ENCODE measurements at regions not wholly inside any gene's neighbourhood (a gene's known extent, or its start where the extent isn't known, plus 50 kb on each side); places are given as distances from the start of the nearest gene placed in this dataset.
A peak's percentile ranks its signal among the peaks of the same experiment; 100 is the strongest.

DNA sequence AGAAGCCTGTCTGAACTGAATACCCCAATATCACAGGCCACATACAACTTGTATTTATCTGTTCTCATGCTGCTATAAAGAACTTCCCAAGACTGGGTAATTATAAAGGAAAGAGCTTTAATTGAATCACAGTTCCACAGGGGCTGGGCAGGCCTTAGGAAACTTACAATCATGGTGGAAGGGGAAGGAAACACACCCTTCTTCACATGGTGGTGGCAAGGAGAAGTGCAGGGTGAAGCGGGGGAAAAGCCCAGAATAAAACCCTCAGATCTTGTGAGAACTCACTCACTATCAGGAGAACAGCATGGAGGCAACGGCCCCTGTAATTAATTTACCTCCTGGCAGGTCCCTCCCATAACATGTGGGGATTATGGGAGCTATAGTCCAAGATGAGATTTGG is 50.3 kb upstream of the FNDC1 start:
- DNase-seq (ENCODE audit: low spot score), result peak; percentile 7

DNA sequence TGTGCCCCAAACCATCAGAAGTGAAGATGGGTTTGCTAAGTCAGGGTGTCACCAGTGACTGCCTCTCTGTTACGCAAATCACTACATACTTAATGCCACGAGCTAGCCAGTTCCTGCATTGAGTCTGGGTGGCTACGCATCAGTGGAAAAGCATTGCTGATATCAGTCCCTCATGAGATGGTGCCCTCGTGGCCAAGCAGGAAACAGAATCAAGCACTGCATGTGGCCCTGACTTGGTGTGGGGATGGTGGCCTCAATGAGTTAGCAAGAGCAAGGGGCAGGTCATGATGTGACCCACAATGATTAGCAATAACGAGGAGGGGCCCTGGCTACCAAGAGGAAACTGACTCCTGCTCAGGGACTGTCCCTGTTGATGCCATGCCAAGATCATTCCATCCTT is 51.6 kb upstream of the FNDC1 start:
- DNase-seq (ENCODE audit: low spot score), result no peak

DNA sequence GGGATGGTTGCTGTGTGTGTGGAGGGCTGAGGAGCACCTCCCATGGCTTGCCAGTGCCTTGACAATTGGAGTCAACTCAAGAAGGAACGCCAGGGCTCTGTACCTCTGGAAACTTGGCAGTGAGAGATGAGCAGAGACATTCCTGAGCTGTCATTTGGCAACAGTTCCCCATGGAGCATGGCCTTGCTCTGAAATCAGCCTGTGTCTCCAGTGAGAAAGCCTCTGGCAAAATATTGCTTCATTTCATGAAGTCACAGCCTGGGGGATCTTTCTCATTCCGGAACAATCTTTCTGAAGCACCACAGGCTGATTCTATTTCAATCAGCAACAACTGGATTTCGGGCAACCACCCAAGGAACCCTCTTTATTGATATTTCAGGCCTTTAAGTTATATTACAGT is 52.2 kb upstream of the FNDC1 start:
- no peak for DNase-seq (ENCODE audit: low spot score)

DNA sequence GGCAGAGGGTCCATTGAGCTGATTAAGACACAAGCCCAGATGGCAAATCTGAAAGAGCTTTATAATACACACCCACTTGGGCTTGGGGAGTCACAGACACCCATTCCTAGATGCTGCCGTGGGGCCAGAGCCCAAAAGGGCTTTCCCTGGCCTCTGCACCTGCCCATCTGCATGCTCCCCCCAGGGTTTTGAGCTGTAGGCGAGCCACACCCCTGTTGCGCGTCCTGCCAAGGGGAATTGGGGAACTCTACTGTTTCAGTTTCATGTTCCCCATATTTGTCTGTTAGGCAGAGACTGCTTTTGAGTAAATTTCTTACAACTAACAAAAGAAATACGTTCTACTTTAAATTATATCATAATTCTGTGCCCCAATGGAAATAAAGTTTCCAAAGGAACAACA is 52.9 kb upstream of the FNDC1 start:
- DNase-seq (ENCODE audit: low spot score), result no peak

DNA sequence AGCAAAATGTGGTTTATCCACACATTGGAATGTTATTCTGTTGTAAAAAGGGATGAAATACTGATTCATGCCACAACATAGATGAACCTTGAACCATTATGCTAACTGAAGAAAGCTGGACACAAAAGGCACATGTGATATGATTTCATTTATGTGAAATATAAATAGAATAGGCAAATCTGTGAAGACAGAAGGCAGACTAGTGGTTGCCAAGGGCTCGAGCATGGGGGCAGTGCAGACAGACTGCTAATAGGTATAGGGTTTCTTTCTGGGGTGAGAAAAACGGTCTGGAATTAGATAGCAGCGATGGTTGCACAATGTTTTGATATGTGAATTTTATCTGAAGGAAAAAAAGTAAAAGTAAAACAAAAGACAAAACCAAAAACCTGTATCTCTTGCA is 54.6 kb upstream of the FNDC1 start:
- DNase-seq (ENCODE audit: low spot score), result no peak

DNA sequence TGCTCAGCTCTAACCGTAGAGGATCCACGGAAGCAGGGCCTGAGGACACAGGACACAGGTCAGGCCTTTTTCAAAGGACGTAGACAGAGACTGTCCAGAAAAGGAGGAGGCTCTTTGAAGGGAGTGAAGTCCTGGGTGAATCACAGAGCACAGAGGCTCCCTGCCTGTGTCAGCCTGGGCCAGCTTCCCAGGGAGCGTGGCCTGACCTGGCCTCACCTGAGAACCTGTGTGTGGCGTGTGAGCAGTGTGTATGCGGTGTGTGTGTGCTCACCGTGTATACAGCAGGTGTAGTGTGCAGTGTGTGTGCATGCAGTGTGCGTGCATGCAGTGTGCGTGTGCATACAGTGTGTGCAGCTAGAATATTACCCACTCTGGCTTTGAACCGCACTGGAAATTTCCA is 56.0 kb upstream of the FNDC1 start:
- no peak for DNase-seq (ENCODE audit: low spot score)

DNA sequence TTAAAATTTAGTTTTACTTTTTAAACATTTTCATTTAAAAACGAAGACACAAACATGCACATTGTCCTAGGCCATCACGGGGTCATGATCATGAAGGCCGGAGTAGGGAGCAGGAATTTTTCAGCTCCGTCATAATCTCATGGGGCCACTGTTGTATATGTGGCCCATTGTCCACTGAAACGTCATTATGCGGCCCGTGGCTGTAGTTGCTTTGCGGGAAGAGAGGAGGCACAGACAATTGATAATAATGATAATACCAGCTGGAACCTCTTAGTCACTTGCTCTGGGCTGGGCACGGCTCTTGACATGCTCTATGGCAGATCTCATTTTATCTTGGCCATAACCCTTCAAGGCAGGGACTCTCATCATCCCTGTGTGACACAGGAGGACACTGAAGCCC is 56.5 kb upstream of the FNDC1 start:
- no peak for DNase-seq (ENCODE audit: low spot score)

DNA sequence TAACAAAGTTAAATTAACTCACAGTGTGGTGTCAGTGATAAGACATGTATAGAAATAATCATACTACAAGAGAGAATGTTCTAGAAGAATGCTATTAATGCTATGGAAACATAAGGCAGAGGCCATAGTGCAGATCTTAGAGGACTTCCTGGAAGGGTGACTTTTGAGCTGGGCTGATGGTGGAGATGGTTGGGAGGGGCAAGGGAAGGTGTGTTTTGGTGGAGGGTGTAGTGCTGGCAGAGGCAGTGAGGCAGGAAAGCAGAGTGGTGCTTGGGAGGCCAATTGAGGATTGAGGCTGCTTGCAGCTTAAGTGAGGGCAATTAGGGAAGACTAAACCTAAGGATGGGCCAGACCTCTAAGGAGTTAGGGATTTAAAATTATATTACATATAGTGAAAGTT is 58.5 kb upstream of the FNDC1 start:
- DNase-seq (ENCODE audit: low spot score), result no peak

DNA sequence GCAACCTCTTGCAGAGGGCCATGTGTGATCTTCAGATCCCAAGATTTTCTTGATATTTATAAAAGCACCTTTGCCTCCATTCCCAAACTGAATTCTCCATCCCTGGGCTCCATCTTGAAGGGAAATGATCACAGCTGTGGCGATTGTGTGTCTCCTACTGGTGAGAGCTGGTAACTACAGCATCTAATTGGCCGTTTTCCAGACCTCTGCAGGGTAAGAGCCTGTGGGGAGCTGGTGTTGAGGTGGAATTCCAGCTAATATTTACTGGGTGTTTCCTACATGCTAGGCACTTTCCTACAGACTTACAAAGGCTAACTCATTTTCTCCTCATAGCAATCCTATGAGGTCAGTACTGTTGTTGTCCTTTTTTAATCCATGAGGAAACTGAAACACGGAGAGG is 59.2 kb upstream of the FNDC1 start:
- peak; percentile 41 for DNase-seq (ENCODE audit: low spot score)

DNA sequence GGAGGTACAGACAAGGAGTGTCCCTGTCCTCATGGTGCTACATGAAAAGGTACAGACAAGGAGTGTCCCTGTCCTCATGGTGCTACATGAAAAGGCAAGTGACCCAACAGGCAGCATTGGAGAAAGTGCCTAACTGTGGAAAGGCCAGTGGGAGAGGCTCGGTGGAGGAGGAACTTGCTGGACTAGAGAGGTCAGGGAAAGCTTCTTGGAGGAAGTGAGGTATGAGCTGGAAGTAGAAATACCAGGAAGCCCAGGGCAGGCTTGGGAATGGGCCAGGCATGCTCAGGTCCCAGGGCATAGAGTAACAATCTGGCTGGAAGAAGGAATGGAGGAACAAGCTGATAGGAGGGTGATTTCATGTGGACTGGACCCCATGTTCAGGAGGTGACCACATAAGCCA is 59.8 kb upstream of the FNDC1 start:
- no peak for DNase-seq (ENCODE audit: low spot score)

DNA sequence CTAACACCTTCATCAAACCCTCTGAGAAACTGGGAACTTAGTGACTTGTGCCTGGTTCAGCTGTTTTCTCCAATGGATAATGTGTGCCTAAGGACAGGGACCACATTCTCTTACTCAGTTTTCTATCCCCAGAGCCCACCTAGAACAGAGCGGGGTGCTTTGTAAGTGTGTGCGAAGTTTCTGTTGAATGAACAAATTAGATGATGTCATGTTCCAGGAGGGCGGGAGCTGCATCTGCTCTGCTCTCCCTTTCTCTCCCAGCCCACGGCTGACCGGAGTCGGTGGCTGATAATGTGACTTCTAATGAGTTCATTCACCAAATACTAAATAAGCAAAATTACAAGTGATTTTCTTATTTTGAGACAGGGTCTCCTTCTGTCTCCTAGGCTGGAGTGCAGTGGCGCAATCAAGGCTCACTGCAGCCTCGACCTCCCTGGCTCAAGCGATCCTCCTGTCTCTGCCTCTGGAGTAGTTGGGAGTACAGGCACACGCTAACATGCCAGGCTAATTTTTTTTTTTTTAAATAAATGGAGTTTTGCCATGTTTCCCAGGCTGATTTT is 60.7 kb upstream of the FNDC1 start:
- DNase-seq (ENCODE audit: low spot score), result no peak

DNA sequence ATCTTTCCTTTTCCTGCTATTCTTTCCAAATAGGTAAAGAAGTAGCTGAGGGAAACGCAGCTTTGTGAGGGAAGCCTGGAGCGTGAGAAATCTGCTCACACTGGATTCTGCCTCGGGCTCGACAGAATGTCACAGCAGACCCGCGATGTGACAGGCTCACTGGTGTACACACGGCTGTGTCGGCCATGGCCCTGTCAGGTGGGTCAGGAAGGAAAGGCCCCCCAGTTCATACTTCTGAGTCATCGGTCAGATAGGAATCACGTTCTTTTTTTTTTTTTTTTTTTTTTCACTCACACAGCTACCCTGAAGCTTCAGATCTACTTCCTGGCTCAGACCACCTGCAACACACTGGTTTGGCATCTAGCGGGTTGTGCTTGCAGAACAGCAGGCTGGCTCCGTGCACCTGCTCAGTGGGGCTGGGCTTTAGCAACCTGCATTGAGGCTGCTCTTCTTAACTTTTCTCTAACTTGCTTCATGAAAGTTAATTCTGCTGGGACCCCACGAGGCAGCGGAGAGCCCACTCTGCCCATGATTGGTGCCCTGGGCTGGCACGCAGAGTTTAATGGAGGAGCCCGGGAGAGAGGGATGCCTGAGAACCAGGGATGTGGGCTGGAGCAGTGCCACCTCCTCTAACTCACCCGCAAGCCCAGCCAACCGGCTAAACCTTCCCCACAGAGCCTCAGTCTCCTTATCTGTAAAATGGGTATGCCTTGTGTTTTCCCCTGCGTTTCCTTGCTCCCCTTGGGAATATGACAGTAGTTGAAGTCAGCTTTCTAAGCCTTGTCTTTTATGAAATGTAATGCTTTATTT is 61.5 kb upstream of the FNDC1 start:
- DNase-seq (ENCODE audit: low spot score), result no peak

DNA sequence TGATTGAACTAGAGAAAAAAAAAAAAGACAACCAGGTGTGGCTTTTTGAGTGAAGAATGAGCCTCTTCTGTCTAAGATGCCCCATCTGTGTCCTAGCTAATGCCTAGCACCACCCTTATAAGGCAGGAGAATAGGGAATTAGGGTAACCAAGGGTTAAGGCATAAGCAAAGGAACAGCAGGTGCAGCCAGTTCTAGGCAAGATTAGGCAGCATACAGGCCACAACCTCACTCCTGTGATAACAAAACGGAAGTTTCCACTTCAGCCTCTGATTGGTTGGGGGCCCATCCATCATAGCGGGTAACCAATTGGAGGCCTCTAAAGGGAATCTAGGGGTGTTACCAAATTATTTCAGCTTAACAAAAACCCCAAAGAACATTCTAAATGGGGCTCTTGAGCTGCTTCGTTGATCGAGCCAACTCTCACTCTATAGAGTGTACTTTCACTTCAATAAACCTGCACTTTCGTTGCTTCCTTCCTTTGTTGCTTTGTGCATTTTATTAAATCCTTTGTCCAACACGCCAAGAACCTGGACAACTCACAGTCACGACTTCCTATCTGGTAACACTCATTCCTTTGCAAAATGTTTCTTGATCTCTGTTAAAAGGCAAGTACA is 61.9 kb upstream of the TAGAP start:
- DNase-seq (ENCODE audit: low spot score), result peak; percentile 39

DNA sequence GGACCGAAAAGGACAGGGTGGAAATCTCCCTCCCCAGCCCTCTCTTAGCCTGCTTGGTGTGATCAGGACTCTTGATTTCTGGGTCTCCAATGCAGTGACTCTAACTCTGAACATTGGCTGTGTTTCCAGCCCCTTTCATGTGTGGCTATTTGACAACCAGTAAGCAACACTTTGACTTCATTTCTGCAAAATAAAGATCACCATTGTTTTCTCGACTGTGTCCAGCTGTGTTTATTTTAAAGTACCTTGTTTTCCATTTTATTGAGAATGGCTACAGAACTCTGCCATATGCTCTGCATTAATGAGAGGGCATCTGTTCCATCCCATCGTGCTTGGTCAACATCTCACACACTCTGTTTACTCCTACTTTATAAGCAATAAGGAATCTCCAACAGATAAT is 60.9 kb upstream of the TAGAP start:
- DNase-seq (ENCODE audit: low spot score), result no peak

DNA sequence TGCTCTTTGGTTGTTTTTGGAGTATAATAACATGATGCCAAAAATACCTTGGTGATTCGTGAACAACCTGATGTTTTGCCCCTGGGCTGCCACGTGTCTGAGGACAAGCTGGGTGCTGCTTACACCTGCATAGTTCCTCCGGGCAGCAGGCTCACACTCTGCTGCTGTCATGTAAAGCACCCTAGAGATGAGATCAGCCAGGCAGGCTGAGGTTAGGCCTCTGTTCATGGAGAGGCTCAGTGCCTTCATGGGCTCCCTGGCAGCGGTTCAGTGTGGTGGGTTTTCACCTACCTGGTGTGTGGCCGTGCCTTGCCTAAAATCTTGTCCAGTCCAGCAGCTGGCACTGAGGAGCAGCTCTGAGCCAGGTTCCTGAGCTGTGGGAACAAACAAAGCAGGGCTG is 60.1 kb upstream of the TAGAP start:
- no peak for DNase-seq (ENCODE audit: low spot score)

DNA sequence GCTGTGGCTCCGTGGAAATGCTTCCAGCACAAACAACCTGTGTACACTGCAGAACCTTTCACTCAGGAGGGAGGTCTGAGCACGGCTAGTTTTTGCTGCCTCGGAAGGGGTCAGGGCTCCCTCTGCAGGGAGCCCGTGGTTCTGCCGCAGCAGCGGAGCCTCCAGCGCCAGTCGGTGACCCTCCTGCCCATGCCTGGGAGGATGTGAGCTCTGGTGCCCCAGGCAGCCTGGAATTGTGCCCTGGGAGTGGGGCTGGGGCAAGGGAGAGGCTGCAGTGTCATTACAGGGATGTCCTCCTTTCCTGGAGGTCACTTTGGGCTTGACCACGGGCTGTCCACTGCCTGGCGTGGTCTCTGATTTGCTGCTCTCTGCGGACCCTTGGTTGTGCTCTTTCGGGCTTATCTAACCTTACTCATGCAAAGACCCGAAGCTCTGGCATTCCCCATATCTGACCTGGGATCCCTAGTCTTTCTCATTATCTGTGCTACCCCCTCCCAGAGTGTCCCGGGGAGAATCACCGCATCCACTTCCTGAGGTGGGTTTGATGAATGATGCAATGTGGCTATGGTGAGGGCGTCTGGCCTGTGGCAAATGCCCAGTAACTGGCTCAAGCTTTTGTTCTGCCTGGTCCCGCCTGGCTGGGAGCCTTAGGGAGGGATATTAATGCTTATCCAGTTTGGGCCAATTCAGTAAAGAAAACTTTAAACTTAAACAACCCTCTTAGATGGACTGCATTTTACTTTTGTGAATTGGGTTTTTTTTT is 59.6 kb upstream of the TAGAP start:
- peak; percentile 65 for DNase-seq (ENCODE audit: low spot score)

DNA sequence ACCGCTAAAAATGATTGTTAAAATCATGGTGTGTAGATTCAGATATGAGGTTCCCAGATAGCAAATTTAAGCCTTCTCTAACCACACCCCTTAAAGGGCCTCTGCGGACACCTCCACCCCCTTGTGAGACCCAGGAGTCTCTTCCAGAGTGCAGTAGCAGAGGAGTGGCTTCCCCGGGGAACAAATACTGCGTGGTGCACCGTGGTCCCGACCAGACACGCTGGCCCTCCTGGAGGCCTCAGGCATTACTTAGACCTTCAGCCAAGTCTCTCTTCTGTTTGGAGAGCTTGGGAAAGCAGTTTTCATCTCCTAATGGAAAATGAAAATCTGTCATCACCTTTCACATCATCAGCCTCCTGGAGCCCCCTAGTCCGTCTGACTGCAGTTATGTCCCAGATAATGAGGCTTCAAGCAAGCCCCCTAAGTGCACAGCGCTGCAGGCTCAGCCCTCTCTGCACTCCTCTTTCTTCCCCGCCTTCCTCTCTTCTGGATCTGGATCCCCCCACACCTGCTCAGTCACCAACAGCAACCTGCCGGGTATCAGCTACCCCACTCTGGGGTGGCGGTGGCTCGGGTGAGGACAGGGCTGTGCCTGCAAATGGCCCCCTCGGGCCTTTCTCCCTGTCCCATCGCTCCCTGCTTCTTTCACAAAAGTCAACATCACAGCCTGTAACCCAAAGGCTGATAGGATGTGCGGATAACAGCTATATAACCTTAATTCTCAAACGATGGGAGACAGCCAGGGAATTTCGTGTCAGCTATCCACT is 58.8 kb upstream of the TAGAP start:
- DNase-seq (ENCODE audit: low spot score), result no peak

DNA sequence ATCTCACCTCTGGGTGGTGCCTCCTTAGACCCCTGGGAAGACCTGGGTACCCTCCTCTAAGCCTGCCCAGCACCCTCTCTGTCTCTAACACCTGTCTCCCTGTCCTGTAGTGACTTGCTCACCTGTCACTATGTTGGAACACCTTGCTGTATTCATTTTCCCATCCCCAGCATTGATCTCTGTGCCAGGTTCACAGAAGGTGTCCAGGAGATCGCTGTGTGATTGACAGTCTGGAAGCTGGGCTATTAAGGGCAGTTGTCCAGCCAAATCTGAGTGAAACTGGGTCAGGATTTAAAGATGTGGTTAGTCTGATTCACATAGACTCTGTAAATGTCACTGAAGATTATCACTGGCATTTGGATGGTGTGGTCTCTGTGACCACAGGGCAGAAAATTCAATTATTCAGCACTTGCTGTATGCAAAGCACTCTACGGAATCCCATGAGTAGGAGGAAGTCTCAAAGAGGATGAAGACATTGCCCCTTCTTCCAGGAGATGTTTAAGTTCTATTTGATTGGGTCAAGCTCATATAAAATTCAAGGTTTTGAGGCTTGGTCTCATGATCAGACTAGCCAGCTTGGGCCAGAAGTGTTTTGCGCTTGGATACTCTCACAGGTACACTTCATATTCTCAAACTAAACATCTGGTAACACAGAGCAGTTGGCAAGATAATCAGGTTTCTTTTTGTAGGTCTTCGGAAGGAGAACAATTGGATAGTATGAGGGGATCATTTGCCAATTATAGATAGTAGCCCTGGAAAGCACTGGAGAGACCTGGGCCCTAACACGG is 57.8 kb upstream of the TAGAP start:
- DNase-seq (ENCODE audit: low spot score), result no peak

DNA sequence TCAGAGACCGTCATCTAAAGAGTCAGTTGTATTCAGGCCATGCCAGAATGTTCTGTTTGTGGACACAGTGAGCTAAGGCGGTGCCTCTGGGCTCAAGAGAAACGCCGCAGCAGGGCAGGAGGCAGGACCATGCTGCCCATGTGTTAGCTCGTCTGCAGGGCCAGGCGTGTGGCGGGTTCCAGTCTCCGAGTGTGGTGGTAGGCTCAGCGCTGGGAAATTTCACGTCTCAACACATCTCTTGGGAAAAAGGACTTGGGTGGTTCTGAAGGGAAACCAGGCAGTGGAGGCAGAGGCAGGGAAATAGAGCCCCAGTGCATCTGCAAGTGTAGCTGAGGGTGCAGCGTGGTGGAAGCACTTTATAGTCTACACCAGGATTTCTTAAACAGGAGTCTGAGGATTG is 56.9 kb upstream of the TAGAP start:
- no peak for DNase-seq (ENCODE audit: low spot score)

DNA sequence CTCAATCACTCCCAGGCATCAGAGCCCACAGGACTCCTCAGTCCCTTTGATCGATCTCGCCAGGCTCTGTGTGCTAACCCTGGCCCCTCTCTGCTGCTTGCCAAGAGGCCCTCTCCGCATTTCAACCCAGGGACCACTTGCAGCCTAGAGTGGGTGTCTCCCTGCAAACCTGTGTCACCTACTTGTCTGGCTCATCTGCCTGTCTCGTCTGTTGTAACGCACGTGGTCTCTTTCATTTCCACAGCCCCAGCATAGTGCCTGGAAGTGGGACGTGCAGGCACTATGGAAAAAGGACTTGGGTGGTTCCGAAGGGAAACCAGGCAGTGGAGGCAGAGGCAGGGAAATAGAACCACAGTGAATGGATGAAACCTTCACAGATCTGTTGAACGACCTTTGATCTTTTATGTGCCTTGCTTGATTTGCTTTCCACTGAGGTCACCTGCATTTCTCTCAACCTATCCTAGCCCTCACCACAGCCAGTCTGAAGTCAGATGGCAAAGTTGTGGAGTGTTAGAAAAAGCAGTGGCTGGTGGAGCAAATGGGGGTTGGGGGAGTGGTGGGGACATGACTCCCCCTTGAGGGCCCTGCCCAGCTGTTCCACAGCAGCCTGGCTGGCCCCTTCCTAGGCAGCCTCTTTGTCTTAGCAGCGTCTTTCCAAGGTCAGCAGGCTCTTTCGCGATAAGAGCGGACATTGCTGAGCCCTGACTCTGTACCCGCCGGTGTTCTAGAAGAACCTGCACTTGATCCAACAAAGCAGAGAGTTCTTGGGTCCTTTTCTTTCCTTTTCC is 55.8 kb upstream of the TAGAP start:
- no peak for DNase-seq (ENCODE audit: low spot score)

Measured in HT-29 (cell line).